Ovary (tissue), 7 donors: ENCODE measurements at regions not wholly inside any gene's neighbourhood (a gene's known extent, or its start where the extent isn't known, plus 50 kb on each side); places are given as distances from the start of the nearest gene placed in this dataset.
A peak's percentile ranks its signal among the peaks of the same experiment; 100 is the strongest.

Source experiments
- DNase-seq, 5 donors: peaks; one replicate each; pipeline ENCODE4 v3.0.0-alpha.2; 2019 to 2020
- H3K27ac ChIP-seq, 2 donors: fragments of 200-600 bp; one replicate each; pipeline versions ENCODE4 v1.5.1 to v1.8.0; 2019 to 2022
- H3K27me3 ChIP-seq: fragments of 200-600 bp; one replicate; pipeline ENCODE4 v1.8.0; 2022
- H3K36me3 ChIP-seq: fragments of 200-600 bp; sonication (generic); one replicate; pipeline ENCODE4 v1.5.1; 2019
- H3K4me1 ChIP-seq: one replicate; pipeline ENCODE4 v1.8.1; 2013; ENCODE audit warnings: mild to moderate bottlenecking, moderate library complexity; ENCODE audit not compliant: insufficient read depth
- H3K4me3 ChIP-seq: fragments of 200-600 bp; sonication (generic); one replicate; pipeline ENCODE4 v1.5.1; 2017
- H3K9me3 ChIP-seq, 2 donors: fragments of 200-600 bp in 1 of 2; sonication (generic) in 1 of 2; one replicate each; pipeline versions ENCODE4 v1.5.1 to v1.8.1; 2013 to 2019; ENCODE audit warnings: mild to moderate bottlenecking in 1 of 2, moderate library complexity in 1 of 2
- EP300 ChIP-seq: sonication (generic); formaldehyde crosslinking; IDR thresholded peaks from one replicate; pipeline ENCODE4 v1.6.1; 2017; ENCODE audit warnings: antibody characterized with exemption
- POLR2A ChIP-seq: fragments of 450-650 bp; IDR thresholded peaks from one replicate; pipeline ENCODE4 v1.6.1; 2017; ENCODE audit warnings: antibody characterized with exemption, mild to moderate bottlenecking, moderate library complexity
- WGBS, 3 donors: extraction: QIAGEN DNeasy Blood & Tissue Kit in 1 of 3; methylation state at CpG; one replicate each; pipeline versions ENCODE4 v1.1.5 to v1.1.7; 2013 to 2017; 5-methylcytosine and 5-hydroxymethylcytosine counted together
- intact Hi-C, 4 donors: fragments of 100-400 bp; cut with DNase I; formaldehyde crosslinking; loops; one replicate each; pipeline versions ENCODE4 v1.11.0 to v1.15.1; 2022 to 2023
- TF ChIP-seq, protein P1 (sequence below), 3 donors: fragments of 450-650 bp in 2 of 3; fragments of 200-600 bp in 1 of 3; IDR thresholded peaks; one replicate each; pipeline versions ENCODE4 v1.5.1 to v1.8.0; 2016 to 2022; ENCODE audit warnings: antibody characterized with exemption in 3 of 3, mild to moderate bottlenecking in 1 of 3
- donor health status: DM: no; HTN: no; CAD: no; lungs with moderate emphysema.
- donor health status: DM: no; HTN: no; CAD: no.
- donor health status: Bipolar disorder and iron deficiency.
- donor health status: DM: no; HTN: no; CAD: no.
- donor health status: DM: yes; HTN: yes; CAD: no.

DNA sequence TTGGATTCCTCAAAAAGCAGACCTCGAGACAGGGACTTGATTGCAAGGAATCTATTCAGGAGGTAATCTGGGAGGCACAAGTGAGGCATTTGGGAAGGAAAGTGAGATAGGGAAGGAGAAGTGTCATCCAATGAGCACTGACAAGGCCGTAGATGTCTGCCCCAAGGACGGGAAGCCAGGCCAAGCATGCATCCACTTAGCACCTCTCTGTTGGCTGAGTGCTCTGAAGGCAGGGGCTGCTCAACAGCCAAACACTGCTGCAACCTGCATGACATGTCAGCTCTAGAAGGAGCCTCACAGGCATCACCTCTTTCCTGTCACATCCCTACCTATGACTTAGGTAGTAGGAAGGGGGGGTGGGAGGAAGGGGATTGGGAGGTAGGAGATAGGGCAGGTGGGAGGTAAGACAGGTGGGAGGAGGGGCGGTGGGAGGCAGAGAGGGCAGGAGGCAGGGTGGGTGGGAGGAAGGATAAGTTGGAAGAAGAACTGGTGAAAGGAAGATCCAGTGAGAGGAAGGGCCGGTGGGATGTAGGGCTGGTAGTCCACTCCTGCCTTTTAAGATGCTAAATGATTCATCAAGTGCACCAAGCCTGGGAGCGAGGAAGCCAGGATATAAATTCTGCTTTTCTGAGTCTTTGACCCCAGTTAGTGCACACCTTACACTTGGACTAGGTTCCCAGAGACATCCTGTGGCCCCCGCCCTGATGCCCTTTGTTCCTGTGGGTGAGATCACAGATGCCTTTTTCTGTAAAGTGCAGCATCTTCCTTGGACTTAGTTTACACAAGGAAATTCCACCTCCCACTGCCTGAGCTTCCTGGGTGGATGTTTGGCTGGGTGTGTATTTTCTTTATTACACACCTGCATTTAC lies 83.8 kb upstream of the NXT1 start:
- H3K4me3 ChIP-seq = no peak overlapping the region
- no peaks in the 10 kb centered on the region for H3K27me3 ChIP-seq
- no peaks in the 10 kb centered on the region for H3K4me1 ChIP-seq
- 76 to 81% (median 80%) methylated on average over 7 of the region's 7 CpGs for WGBS, 3 donors
- intact Hi-C loops = no loop called here
- DNase-seq = no peak
- H3K36me3 ChIP-seq = no peaks in the 10 kb centered on the region
- H3K9me3 ChIP-seq = no peaks in the 10 kb centered on the region
- H3K27ac ChIP-seq = no peak overlapping the region
- TF ChIP-seq POLR2A = no peak
- TF ChIP-seq, protein P1, sequence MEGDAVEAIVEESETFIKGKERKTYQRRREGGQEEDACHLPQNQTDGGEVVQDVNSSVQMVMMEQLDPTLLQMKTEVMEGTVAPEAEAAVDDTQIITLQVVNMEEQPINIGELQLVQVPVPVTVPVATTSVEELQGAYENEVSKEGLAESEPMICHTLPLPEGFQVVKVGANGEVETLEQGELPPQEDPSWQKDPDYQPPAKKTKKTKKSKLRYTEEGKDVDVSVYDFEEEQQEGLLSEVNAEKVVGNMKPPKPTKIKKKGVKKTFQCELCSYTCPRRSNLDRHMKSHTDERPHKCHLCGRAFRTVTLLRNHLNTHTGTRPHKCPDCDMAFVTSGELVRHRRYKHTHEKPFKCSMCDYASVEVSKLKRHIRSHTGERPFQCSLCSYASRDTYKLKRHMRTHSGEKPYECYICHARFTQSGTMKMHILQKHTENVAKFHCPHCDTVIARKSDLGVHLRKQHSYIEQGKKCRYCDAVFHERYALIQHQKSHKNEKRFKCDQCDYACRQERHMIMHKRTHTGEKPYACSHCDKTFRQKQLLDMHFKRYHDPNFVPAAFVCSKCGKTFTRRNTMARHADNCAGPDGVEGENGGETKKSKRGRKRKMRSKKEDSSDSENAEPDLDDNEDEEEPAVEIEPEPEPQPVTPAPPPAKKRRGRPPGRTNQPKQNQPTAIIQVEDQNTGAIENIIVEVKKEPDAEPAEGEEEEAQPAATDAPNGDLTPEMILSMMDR (IDR thresholded peaks at IDR 0.05) = no peak
- TF ChIP-seq EP300 = no peak

DNA sequence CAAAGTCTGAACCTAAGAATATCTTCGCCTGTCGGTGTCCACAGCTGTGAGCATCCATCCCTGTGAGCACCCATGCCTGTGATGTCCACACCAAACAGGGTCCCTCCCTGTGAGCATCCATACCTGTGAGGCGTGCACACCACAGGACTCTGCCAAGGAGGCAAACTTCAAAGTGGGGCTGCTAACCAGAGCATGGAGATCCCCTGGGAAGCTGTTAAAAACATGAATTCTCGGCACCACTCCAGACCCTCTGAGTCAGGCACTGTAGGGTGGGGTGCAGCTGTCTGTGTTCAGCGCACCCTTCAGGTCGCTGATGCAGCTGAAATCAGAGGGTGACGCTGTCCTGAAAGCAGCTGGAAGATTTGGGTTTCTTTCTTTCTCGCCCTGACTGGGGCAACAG lies 85.4 kb upstream of the NXT1 start:
- Histone ChIP-seq H3K4me3 (no peak overlapping the region), H3K27ac (no peak overlapping the region), H3K4me1 (no peaks in the 10 kb centered on the region), H3K9me3 (no peaks in the 10 kb centered on the region), H3K27me3 (no peaks in the 10 kb centered on the region), H3K36me3 (no peaks in the 10 kb centered on the region)
- WGBS, 3 donors = 49 to 50% (median 49%) methylated on average over 8 of the region's 8 CpGs
- TF ChIP-seq, protein P1 (IDR thresholded peaks at IDR 0.05) = no peak
- TF ChIP-seq EP300 (no peak), POLR2A (no peak)
- intact Hi-C loops = no loop called here
- DNase-seq = peak in 3 of 5 donors; percentile 44 to 62 (median 61)

DNA sequence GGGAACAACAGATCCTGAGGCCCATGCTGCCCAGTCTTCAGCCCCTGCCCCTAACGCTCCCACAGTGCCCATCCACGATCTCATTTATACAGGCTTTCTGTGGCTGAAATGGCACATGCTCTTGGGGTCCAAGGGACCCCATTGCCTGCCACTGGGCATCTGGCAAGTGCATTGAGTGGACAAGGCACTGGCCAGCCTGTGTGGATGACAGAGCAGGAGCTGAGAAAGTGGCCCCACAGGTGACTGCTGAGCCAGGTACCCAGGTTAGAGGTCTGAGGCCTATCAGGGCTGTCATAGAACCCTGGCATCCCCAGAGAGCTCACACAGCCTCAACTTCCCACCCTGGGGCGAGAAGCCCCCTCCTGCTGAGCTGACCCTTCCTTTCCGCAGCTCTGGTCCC lies 86.0 kb upstream of the NXT1 start:
- no peak overlapping the region for H3K4me3 ChIP-seq
- no peaks in the 10 kb centered on the region for H3K4me1 ChIP-seq
- WGBS, 3 donors = 78 to 91% (median 79%) methylated on average over 4 of the region's 4 CpGs
- H3K36me3 ChIP-seq = no peaks in the 10 kb centered on the region
- intact Hi-C loops = no loop called here
- H3K27me3 ChIP-seq = no peaks in the 10 kb centered on the region
- peak overlapping the region in 1 of 2 donors; percentile 45 for H3K27ac ChIP-seq
- no peaks in the 10 kb centered on the region for H3K9me3 ChIP-seq
- DNase-seq = no peak
- TF ChIP-seq EP300 (no peak), POLR2A (no peak)
- TF ChIP-seq, protein P1 (IDR thresholded peaks at IDR 0.05) = no peak

DNA sequence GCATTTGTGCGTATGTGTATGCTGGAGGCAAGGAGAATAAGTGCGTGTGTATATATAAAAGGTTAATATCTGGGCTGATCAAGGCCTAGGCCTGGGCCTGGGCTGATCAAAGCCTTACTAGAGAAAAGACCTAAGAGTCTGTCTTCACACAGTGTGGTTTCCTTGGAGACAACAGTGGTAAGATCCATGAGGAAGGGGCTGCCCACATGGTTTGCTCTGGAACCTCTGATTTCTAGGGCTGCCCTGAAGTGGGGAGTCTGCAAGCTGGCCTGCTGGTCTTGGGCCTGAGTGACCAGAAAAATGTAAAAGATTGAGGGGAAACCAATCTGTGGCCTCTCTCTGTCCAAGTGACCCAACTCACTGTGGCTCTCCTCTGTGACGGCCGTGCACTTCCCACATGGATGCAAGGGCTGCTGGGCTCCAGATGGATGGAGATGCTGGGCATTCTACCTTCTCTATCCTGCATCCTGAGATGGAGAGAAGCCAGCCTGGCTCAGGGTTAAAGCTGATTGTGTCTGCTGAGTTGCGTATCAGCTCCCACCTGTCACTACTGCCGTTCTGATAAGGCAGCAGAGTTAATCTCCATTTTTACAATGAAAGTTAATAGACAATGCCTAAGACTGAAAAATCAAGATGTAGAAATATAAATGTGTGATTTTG lies 90.3 kb upstream of the NXT1 start:
- H3K27me3 ChIP-seq = no peaks in the 10 kb centered on the region
- no peak overlapping the region for H3K27ac ChIP-seq
- no peak for TF ChIP-seq EP300
- no peak for TF ChIP-seq POLR2A
- TF ChIP-seq, protein P1 (IDR thresholded peaks at IDR 0.05) = no peak
- intact Hi-C loops = no loop called here
- no peaks in the 10 kb centered on the region for H3K9me3 ChIP-seq
- DNase-seq = no peak
- H3K36me3 ChIP-seq = no peaks in the 10 kb centered on the region
- WGBS, 3 donors = 82 to 87% (median 85%) methylated on average over 6 of the region's 6 CpGs
- H3K4me3 ChIP-seq = no peak overlapping the region
- no peaks in the 10 kb centered on the region for H3K4me1 ChIP-seq
